GM12874 (cell line): ENCODE measurements at regions not wholly inside any gene's neighbourhood (a gene's known extent, or its start where the extent isn't known, plus 50 kb on each side); places are given as distances from the start of the nearest gene placed in this dataset.

Experiments
- CTCF ChIP-seq: IDR thresholded peaks from 2 replicates; pipeline ENCODE4 v1.5.1; 2011; ENCODE audit warnings: low read depth, mild to moderate bottlenecking, control low read depth, low read length, moderate library complexity; ENCODE audit not compliant: insufficient read depth

- no peak for TF ChIP-seq CTCF
Measured at GRCh38 chr22:49451070-49451840, 376.4 kb downstream of the BRD1 start.

GRCh38 chr22:49450498-49450897 is 377.2 kb downstream of the BRD1 start:
- no peak for TF ChIP-seq CTCF

DNA sequence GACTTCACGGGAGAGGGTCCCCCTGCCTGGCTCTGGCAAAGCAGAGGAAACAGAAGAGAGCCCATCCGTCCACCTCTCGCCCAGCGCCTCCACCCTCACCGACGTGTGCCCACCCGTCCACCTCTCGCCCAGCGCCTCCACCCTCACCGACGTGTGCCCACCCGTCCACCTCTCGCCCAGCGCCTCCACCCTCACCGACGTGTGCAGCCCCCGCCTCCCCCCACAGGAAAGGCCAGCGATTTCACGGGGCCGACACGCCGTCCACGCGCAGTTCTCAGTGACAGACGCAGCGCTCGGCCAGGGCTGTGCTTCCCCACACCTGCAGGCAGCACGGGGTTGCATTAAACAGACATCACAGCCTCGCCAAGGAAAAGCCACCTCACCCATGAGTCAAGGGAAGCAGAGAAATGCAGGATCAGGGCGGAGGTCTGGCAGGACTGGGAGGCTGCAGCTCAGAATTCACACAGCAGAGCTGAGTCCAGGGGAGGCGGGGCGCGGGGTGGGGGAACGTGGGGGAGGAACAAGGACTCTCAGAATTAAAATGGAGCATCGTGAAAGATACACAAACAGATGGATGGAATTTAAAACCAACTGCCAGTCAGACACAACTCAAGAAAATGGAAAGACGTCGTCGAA is 377.7 kb downstream of the BRD1 start:
- no peak for TF ChIP-seq CTCF

DNA sequence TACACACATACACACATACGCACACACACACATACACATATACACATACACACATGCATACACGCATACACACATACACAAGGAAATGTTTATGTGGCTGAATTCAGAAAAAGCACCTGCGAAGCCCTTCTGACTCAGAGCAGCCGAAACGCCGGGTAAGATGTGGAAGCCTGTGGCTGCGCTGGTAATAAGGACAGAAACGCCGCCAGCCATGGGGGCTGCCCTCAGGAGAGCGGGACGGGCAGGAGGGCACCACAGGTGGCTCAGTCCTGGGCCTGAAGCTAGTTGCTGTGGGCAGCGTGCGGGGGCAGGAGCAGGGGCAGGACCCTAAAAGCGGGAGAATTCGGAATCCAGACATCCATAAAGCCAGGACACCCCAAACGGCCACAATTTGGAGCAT is 378.3 kb downstream of the BRD1 start:
- no peak for TF ChIP-seq CTCF

DNA sequence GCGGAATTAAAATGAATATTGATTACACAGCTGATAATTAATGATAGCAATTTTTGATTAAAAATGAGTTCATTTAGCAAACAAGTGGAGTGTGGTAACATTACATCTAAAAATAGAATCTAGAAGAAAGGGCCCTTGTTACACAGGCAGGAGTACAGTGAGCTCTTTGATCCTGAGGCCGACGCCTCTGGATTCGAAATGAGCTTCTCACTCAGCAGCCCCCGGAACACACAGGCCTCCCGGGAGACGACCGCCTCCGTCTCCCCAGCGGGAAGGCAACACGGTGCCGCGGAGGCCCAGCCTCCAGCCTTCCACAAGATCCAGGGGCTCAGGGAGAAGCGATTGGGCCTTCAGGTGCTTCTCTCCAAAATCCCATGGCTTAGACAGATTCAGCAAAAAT is 379.1 kb downstream of the BRD1 start:
- TF ChIP-seq CTCF, result no peak

DNA sequence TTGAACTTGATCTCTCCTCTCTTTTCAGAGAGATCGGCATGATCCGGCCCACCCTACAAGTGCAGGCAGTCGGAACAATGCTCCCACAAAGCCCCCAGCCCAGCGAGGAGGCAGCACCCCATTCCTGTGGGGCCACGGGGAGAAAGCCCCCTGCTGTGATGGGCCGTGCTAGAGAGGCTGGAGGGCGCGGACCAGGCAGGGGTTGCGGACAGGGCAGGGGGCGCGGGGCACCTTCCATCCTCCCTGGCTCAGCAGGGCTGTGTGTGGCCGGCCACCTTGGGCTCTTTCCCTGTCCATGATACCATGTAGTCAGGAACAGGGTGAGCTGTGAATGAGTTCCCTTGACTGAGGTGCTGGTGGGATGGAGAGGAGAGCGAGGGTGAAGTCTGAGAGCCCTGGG is 379.8 kb downstream of the BRD1 start:
- no peak for TF ChIP-seq CTCF

DNA sequence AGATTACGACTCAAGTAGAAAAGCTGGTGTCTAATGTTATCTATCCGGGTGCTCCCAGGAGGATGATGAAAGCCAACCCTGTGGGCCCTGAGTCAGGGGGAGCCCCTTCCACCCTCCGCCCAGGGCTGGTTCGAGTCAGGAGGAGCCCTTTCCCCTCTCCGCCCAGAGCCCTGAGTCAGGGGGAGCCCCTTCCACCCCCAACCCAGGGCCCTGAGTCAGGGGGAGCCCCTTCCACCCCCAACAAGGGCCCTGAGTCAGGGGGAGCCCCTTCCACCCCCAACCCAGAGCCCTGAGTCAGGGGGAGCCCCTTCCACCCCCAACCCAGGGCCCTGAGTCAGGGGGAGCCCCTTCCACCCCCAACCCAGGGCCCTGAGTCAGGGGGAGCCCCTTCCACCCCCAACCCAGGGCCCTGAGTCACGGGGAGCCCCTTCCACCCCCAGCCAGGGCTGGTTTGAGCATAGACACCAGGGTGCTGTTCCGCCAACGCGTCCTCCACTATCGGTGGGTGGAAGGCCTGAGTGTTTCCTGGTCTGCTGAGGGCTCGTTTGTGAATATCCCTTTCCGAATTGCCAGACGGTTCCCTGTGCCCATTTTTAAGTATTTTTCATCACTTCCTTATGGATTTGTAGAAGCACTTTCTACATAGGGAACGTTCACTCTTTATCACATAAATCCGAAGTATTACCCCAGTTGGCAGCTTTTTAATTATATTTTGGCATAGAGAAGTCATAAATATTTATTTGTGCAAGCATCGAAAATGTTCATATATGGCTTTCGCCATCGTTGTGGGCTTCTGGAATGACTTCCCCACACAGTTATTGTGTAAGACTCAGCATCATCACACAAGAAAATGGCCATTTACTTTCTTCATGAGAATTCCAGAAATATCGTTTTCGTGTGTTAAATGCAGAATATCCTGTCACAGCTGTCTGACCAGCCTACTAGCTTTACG is 380.6 kb downstream of the BRD1 start:
- TF ChIP-seq CTCF, result no peak
